ENCODE measurements at regions not wholly inside any gene's neighbourhood (a gene's known extent, or its start where the extent isn't known, plus 50 kb on each side); places are given as distances from the start of the nearest gene placed in this dataset.

DNA sequence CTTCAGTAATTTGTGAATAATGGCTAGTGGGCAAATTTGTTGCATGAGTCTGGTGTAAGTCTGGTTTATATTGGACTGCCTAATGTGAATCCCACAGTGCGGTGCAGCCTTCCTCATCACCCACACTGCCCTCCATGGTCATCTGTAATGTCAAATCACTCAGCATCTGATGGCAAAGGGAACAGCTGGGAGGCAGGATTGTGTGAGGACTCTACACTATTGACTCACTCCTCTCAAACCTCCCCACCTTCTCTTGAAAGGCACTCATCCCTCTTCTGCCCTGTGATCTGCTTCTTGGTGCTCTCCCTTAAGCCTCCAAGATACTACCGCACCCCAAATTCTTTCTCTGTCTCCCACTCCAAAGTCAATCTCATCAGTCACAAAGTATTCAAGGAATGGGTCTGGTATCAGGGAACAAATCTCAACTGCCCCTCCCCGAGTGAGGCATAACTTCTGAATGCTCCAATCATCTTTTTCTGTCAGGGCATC lies 146.0 kb upstream of the BEND6 start:
- Histone ChIP-seq H3K27ac (ENCODE audit: low read depth, low read length) (no peak overlapping the region), H3K4me2 (ENCODE audit: low read depth, low read length, poor library complexity, severe bottlenecking) (no peak overlapping the region), H3K9me3 (ENCODE audit: insufficient read depth, low read length) (no peaks in the 10 kb centered on the region), H3K9ac (ENCODE audit: low read length) (no peak overlapping the region), H3K36me3 (ENCODE audit: low read length) (no peaks in the 10 kb centered on the region), H3K9me2 (replicated peaks; ENCODE audit: insufficient read depth, low read length) (no peaks in the 10 kb centered on the region), H4K20me1 (ENCODE audit: low read depth, low read length) (no peaks in the 10 kb centered on the region), H3K79me2 (ENCODE audit: insufficient read depth, low read length) (no peaks in the 10 kb centered on the region), H3K4me3 (ENCODE audit: insufficient read depth, low read length, poor library complexity, severe bottlenecking) (no peak overlapping the region), H3K27me3 (ENCODE audit: low read length) (no peaks in the 10 kb centered on the region), H3F3A (ENCODE audit: insufficient read depth) (no peaks in the 10 kb centered on the region), H2AFZ (ENCODE audit: low read depth, low read length, severe bottlenecking) (no peak overlapping the region)
- TF ChIP-seq, protein P1, sequence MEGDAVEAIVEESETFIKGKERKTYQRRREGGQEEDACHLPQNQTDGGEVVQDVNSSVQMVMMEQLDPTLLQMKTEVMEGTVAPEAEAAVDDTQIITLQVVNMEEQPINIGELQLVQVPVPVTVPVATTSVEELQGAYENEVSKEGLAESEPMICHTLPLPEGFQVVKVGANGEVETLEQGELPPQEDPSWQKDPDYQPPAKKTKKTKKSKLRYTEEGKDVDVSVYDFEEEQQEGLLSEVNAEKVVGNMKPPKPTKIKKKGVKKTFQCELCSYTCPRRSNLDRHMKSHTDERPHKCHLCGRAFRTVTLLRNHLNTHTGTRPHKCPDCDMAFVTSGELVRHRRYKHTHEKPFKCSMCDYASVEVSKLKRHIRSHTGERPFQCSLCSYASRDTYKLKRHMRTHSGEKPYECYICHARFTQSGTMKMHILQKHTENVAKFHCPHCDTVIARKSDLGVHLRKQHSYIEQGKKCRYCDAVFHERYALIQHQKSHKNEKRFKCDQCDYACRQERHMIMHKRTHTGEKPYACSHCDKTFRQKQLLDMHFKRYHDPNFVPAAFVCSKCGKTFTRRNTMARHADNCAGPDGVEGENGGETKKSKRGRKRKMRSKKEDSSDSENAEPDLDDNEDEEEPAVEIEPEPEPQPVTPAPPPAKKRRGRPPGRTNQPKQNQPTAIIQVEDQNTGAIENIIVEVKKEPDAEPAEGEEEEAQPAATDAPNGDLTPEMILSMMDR (IDR thresholded peaks at IDR 0.05; ENCODE audit: insufficient read depth, low read length, poor library complexity, severe bottlenecking), result no peak
- TF ChIP-seq EZH2phosphoT487 (conservative IDR thresholded peaks at IDR 0.05; ENCODE audit: low read length), result no peak

DNA sequence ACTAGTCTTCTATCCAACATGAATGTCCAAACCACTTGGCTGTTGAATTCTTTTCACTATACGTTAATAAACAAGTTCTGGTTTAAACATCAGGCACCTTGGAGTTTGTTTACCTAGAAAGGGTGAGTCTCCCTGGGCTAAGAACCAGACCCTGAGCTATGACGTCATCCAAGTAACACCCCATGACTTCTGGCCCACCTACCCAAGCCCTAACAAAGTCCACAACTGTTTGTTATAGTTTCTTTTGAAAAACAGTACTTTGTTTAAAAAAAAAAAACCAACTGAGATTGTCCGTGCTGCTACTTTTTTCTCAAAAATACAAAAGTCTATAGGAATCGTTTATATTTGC lies 146.9 kb upstream of the BEND6 start:
- Histone ChIP-seq H3K27me3 (ENCODE audit: low read length) (no peaks in the 10 kb centered on the region), H3K4me2 (ENCODE audit: low read depth, low read length, poor library complexity, severe bottlenecking) (no peak overlapping the region), H3F3A (ENCODE audit: insufficient read depth) (no peaks in the 10 kb centered on the region), H4K20me1 (ENCODE audit: low read depth, low read length) (no peaks in the 10 kb centered on the region), H3K4me3 (ENCODE audit: insufficient read depth, low read length, poor library complexity, severe bottlenecking) (no peak overlapping the region), H3K9me2 (replicated peaks; ENCODE audit: insufficient read depth, low read length) (no peaks in the 10 kb centered on the region), H3K79me2 (ENCODE audit: insufficient read depth, low read length) (no peaks in the 10 kb centered on the region), H2AFZ (ENCODE audit: low read depth, low read length, severe bottlenecking) (no peak overlapping the region), H3K9ac (ENCODE audit: low read length) (no peak overlapping the region), H3K36me3 (ENCODE audit: low read length) (no peaks in the 10 kb centered on the region), H3K9me3 (ENCODE audit: insufficient read depth, low read length) (no peaks in the 10 kb centered on the region), H3K27ac (ENCODE audit: low read depth, low read length) (no peak overlapping the region)
- TF ChIP-seq EZH2phosphoT487 (conservative IDR thresholded peaks at IDR 0.05; ENCODE audit: low read length), result no peak
- TF ChIP-seq, protein P1 (IDR thresholded peaks at IDR 0.05; ENCODE audit: insufficient read depth, low read length, poor library complexity, severe bottlenecking), result no peak

DNA sequence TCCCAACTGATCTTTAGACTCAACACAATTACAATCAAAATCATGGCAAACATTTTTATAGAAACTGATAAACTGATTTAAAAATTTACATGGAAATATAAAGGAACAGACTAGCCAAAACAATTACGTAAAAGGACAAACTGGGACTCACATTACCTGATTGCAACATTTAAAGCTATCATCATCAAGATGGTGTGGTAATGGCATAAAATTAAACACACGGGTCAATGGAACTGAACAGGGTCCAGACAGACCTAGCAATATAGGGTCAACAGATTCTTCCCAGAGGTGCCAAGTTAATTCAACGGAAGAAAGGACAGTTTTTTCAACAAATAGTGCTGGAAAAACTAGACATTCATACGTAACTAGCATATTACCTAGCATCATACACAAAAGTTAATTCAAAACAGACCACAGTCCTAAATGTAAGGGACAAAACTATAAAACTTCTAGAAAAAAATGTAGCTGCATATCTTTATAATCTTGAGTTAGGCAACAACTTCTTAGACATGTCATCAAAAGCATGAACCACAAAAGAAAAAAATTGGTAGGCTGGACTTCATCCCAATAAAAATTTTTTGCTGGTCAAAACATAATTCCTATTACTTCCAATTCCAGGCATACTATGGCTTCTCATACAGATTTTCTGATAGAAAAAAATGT lies 147.4 kb upstream of the BEND6 start:
- no peaks in the 10 kb centered on the region for H4K20me1 ChIP-seq (ENCODE audit: low read depth, low read length)
- no peaks in the 10 kb centered on the region for H3K36me3 ChIP-seq (ENCODE audit: low read length)
- no peaks in the 10 kb centered on the region for H3F3A ChIP-seq (ENCODE audit: insufficient read depth)
- H3K9me3 ChIP-seq (ENCODE audit: insufficient read depth, low read length), result no peaks in the 10 kb centered on the region
- TF ChIP-seq, protein P1 (IDR thresholded peaks at IDR 0.05; ENCODE audit: insufficient read depth, low read length, poor library complexity, severe bottlenecking), result no peak
- TF ChIP-seq EZH2phosphoT487 (conservative IDR thresholded peaks at IDR 0.05; ENCODE audit: low read length), result no peak
- no peak overlapping the region for H2AFZ ChIP-seq (ENCODE audit: low read depth, low read length, severe bottlenecking)
- H3K9ac ChIP-seq (ENCODE audit: low read length), result no peak overlapping the region
- H3K9me2 ChIP-seq (replicated peaks; ENCODE audit: insufficient read depth, low read length), result no peaks in the 10 kb centered on the region
- no peaks in the 10 kb centered on the region for H3K27me3 ChIP-seq (ENCODE audit: low read length)
- no peak overlapping the region for H3K4me2 ChIP-seq (ENCODE audit: low read depth, low read length, poor library complexity, severe bottlenecking)
- H3K79me2 ChIP-seq (ENCODE audit: insufficient read depth, low read length), result no peaks in the 10 kb centered on the region
- H3K27ac ChIP-seq (ENCODE audit: low read depth, low read length), result no peak overlapping the region
- H3K4me3 ChIP-seq (ENCODE audit: insufficient read depth, low read length, poor library complexity, severe bottlenecking), result no peak overlapping the region
